ENCODE measurements at regions not wholly inside any gene's neighbourhood (a gene's known extent, or its start where the extent isn't known, plus 50 kb on each side); places are given as distances from the start of the nearest gene placed in this dataset.

- TF ChIP-seq KLF17 (tag by site-specific recombination; IDR thresholded peaks at IDR 0.05) (no peak), ZNF530 (tag by site-specific recombination; IDR thresholded peaks at IDR 0.05; ENCODE audit: low read depth) (no peak), ZNF449 (tag by site-specific recombination; IDR thresholded peaks at IDR 0.05) (no peak), CTCF (tag by site-specific recombination; IDR thresholded peaks at IDR 0.05) (no peak), ZNF639 (tag by site-specific recombination; IDR thresholded peaks at IDR 0.05) (no peak), ZNF837 (tag by site-specific recombination; IDR thresholded peaks at IDR 0.05) (no peak), ZNF169 (tag by site-specific recombination; IDR thresholded peaks at IDR 0.05) (no peak), ZEB2 (tag by site-specific recombination; IDR thresholded peaks at IDR 0.05) (no peak), TCF7L2 (IDR thresholded peaks at IDR 0.05; ENCODE audit: borderline replicate concordance, low read depth, low read length) (no peak), ZNF776 (tag by site-specific recombination; IDR thresholded peaks at IDR 0.05; ENCODE audit: borderline replicate concordance) (no peak), KLF9 (tag by site-specific recombination; IDR thresholded peaks at IDR 0.05; ENCODE audit: low read depth) (no peak), ZNF292 (tag by site-specific recombination; IDR thresholded peaks at IDR 0.05; ENCODE audit: borderline replicate concordance, low read depth) (no peak)
Observed at GRCh38 chr3:94291686-94292085, 228.8 kb downstream of the NSUN3 start.

All from HEK293 (cell line).